MCF 10A (cell line): ENCODE measurements at regions not wholly inside any gene's neighbourhood (a gene's known extent, or its start where the extent isn't known, plus 50 kb on each side); places are given as distances from the start of the nearest gene placed in this dataset.

ENCODE experiments used
- BruUV-seq: library from RNA; stranded (reverse); fragments of 400-500 nt; replicated peaks from 2 replicates; lab custom pipeline; 2021; lab: Mats Ljungman, UMichigan
- CTCF ChIA-PET: fragments of 300-600 bp; sonication (Branson Sonifier 250); formaldehyde crosslinking; extraction: SDS; loops from one replicate; lab custom pipeline; 2021; ENCODE audit warnings: antibody characterized with exemption, inconsistent platforms; lab: Yijun Ruan, JAX
- POLR2A ChIA-PET: fragments of 300-600, 350-650 bp; sonication (Branson Sonifier 250); formaldehyde crosslinking; extraction: SDS; loops from one replicate; lab custom pipeline; 2020; ENCODE audit warnings: antibody characterized with exemption, inconsistent platforms; lab: Yijun Ruan, JAX
- DNase-seq: peaks from one replicate; pipeline ENCODE4 v3.0.0-alpha.2; 2018; ENCODE audit not compliant: unreplicated experiment
- H3K27ac Mint-ChIP-seq: one replicate; pipeline ENCODE4 v1.8.0; 2022; ENCODE audit warnings: mild to moderate bottlenecking, low read depth, mixed read lengths; ENCODE audit not compliant: unreplicated experiment
- H3K27me3 Mint-ChIP-seq: one replicate; pipeline ENCODE4 v1.8.0; 2022; ENCODE audit warnings: mixed read lengths; ENCODE audit not compliant: insufficient read depth, unreplicated experiment
- H3K36me3 Mint-ChIP-seq: one replicate; pipeline ENCODE4 v1.8.0; 2022; ENCODE audit warnings: mild to moderate bottlenecking, moderate library complexity, mixed read lengths; ENCODE audit not compliant: insufficient read depth, unreplicated experiment
- H3K4me1 Mint-ChIP-seq: one replicate; pipeline ENCODE4 v1.8.0; 2022; ENCODE audit warnings: mixed read lengths; ENCODE audit not compliant: insufficient read depth, unreplicated experiment
- H3K4me3 Mint-ChIP-seq: one replicate; pipeline ENCODE4 v1.8.0; 2022; ENCODE audit warnings: mild to moderate bottlenecking, moderate library complexity, mixed read lengths; ENCODE audit not compliant: unreplicated experiment
- H3K9me3 Mint-ChIP-seq: one replicate; pipeline ENCODE4 v1.8.0; 2022; ENCODE audit warnings: mixed read lengths; ENCODE audit not compliant: unreplicated experiment
- intact Hi-C: fragments of 100-400 bp; cut with micrococcal nuclease; formaldehyde crosslinking; loops from 2 replicates; pipeline ENCODE4 v1.14.1; 2022
- TF ChIP-seq, protein P1 (sequence below): fragments of 200-600 bp; IDR thresholded peaks from one replicate; pipeline ENCODE4 v1.8.0; 2022; ENCODE audit warnings: antibody characterized with exemption, mild to moderate bottlenecking; ENCODE audit not compliant: unreplicated experiment

DNA sequence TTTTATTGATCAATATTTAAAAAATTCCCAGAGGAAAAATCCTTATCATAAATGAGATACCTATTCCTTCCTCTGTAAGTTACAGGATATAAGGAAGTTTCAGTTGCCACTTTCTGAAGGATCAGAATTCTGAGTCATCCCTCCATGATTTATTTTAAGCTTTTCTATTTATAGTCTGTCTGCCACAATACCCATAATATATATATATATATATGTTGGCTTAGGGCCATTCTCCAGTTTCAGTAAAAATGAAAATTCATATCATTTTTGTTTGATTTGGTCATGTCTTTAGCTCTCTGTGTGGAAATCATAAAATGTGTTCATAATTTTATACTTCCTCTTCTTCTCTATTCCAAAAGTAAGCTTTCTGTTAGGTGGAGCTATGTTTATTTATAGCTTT lies 215.8 kb upstream of the CYLC2 start:
- Mint-ChIP-seq H3K4me1 (peaks cover 4% of the 10 kb centered on the region), H3K4me3 (no peak overlapping the region), H3K27ac (no peak overlapping the region), H3K36me3 (no peaks in the 10 kb centered on the region), H3K9me3 (no peaks in the 10 kb centered on the region), H3K27me3 (peaks cover 54% of the 10 kb centered on the region)
- DNase-seq = peak; percentile 2
- TF ChIP-seq, protein P1, sequence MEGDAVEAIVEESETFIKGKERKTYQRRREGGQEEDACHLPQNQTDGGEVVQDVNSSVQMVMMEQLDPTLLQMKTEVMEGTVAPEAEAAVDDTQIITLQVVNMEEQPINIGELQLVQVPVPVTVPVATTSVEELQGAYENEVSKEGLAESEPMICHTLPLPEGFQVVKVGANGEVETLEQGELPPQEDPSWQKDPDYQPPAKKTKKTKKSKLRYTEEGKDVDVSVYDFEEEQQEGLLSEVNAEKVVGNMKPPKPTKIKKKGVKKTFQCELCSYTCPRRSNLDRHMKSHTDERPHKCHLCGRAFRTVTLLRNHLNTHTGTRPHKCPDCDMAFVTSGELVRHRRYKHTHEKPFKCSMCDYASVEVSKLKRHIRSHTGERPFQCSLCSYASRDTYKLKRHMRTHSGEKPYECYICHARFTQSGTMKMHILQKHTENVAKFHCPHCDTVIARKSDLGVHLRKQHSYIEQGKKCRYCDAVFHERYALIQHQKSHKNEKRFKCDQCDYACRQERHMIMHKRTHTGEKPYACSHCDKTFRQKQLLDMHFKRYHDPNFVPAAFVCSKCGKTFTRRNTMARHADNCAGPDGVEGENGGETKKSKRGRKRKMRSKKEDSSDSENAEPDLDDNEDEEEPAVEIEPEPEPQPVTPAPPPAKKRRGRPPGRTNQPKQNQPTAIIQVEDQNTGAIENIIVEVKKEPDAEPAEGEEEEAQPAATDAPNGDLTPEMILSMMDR = no peak
- intact Hi-C loops = no loop called here
- BruUV-seq = no TSS peak
- CTCF ChIA-PET = no interaction called here
- POLR2A ChIA-PET = no interaction called here

DNA sequence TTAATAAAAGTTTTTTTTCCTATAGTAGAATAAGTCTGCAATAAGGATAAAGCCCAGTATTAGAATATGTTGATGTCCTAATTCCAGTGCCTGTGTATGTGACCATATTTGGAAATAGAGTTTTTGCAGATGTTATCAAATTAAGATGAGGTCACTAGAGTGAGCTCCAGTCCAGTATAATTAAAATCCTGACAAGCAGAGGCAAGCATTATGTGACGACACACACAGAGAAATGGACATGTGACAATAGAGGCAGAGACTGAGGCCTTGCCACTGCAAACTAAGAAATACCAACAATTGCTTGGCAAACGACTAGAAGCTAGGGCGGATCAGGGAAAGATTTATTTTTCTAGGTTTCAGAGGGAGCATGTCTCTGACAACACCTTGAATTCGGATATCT lies 216.4 kb upstream of the CYLC2 start:
- Mint-ChIP-seq H3K36me3 (no peaks in the 10 kb centered on the region), H3K4me1 (peaks cover 4% of the 10 kb centered on the region), H3K27me3 (peaks cover 54% of the 10 kb centered on the region), H3K9me3 (no peaks in the 10 kb centered on the region), H3K4me3 (no peak overlapping the region), H3K27ac (no peak overlapping the region)
- BruUV-seq = no TSS peak
- peak; percentile 16 for DNase-seq
- ChIA-PET CTCF (no interaction called here), POLR2A (interaction anchor here (0.6 kb wide), 2 partner anchors 296 to 379 kb away, joined by 3 read pairs; no protein-coding TSS in a partner anchor)
- intact Hi-C loops = no loop called here
- TF ChIP-seq, protein P1 = no peak

DNA sequence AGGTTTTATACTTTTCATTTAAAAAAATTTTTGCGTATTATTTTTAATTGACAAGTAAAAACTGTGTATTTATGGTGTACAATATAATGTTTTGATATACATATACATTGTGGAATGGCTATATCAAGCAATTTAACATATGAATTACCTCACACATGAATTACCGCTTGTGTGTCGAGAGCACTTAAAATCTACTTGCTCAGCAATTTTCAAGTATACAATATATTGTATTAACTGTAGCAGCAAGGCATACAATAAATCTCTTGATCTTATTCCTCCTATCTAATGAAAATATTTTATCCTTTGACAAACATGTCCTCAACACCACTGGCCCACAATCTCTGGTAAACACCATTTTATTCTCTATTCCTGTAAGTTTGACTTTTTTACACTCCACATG lies 224.4 kb upstream of the CYLC2 start:
- H3K9me3 Mint-ChIP-seq = peaks cover 7% of the 10 kb centered on the region
- H3K27me3 Mint-ChIP-seq = peaks cover 40% of the 10 kb centered on the region
- no peaks in the 10 kb centered on the region for H3K4me1 Mint-ChIP-seq
- TF ChIP-seq, protein P1 = no peak
- H3K4me3 Mint-ChIP-seq = no peak overlapping the region
- CTCF ChIA-PET = no interaction called here
- no TSS peak for BruUV-seq
- DNase-seq = no peak
- no peaks in the 10 kb centered on the region for H3K36me3 Mint-ChIP-seq
- intact Hi-C loops = no loop called here
- H3K27ac Mint-ChIP-seq = no peak overlapping the region
- POLR2A ChIA-PET = no interaction called here

GRCh38 chr9:102769307-102769706 lies 225.8 kb upstream of the CYLC2 start:
- intact Hi-C loops = no loop called here
- CTCF ChIA-PET = no interaction called here
- TF ChIP-seq, protein P1 = no peak
- DNase-seq = no peak
- Mint-ChIP-seq H3K36me3 (no peaks in the 10 kb centered on the region), H3K9me3 (peaks cover 7% of the 10 kb centered on the region), H3K27ac (no peak overlapping the region), H3K27me3 (peaks cover 28% of the 10 kb centered on the region), H3K4me1 (no peaks in the 10 kb centered on the region), H3K4me3 (no peak overlapping the region)
- no TSS peak for BruUV-seq
- POLR2A ChIA-PET = interaction anchor here (0.7 kb wide), 1 partner anchor 41 kb away, joined by 3 read pairs; no protein-coding TSS in a partner anchor
